Hematopoietic multipotent progenitor cell treated with erythropoietin and hydrocortisone succinate and interleukin-3 and kit ligand, for 4 days (in vitro differentiated cells): ENCODE measurements at regions not wholly inside any gene's neighbourhood (a gene's known extent, or its start where the extent isn't known, plus 50 kb on each side); places are given as distances from the start of the nearest gene placed in this dataset.

ENCODE experiments used
- DNase-seq: peaks from one replicate; pipeline ENCODE4 v3.0.0-alpha.2; 2015

DNA sequence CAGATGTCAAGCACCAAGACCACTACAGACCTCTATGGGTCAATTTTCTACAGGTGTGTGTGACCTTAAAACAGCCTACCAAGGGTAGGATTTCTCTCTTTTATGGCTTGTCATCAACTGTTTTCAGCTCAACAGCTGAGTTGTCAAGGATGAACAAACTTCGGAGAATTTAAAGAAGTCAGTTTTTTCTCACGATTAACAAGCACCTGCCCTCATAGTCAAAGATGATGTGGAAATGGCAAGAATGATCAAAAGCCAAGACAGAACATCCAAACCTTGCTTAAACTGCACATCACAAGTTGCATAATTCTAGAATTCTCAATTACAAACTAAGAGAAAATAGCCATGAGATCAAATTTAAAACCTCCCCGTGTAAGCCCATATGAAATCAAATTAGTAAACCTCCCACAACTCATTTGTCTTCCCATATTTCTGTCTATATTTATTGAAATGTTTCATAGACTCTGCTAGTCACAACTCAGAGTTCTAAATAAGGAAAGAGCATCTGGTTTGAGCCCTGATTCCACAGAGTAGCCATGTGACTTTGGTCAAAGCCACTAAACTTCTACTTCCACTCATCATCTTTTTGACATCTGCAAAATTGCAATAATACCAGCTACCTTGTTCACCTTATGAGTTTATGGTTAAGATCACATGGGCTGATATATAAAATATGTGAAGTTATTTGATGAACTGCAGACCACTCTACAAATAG lies 521.5 kb upstream of the HTR2A start:
- no peak for DNase-seq

- no peak for DNase-seq
Measured at GRCh38 chr13:47417485-47417884, 520.6 kb upstream of the HTR2A start.

DNA sequence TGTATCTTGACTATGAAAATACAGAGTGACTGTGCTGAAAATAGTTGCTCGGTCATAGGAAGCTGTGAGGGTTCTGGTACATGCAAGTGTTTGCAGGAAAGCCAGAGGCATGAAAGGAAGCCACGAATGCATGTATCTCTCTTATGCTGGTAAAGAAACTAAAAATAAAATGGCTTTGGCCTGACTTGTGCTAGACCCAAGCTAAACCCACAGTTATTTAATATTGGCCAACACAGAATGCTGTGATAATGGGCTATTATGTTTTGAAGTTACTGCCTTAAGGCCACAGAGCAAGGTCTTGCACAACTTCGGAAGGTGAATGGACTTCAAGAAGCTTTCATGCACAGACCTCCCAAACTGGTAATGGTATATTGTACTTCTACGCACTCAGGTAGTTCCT lies 518.2 kb upstream of the HTR2A start:
- DNase-seq: no peak

DNA sequence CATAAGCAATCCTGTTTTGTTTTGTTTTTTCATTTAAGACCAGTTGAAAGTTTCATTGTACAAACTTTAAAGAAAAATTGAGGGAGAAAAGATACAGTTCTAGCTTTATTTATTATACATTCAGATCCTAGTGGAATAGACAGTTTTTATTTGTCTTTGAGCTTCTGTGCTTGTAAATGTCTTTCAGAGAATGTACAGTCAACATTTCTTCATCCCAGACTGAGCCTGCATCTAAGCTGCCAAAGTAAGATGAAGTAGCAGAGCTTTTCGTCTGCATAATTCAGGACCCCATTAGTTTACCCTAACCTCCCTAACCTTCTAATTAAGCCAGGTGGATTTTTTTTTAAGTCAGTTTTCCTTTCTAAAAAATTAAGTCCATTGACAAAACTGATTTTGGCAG lies 516.7 kb upstream of the HTR2A start:
- DNase-seq: no peak

DNA sequence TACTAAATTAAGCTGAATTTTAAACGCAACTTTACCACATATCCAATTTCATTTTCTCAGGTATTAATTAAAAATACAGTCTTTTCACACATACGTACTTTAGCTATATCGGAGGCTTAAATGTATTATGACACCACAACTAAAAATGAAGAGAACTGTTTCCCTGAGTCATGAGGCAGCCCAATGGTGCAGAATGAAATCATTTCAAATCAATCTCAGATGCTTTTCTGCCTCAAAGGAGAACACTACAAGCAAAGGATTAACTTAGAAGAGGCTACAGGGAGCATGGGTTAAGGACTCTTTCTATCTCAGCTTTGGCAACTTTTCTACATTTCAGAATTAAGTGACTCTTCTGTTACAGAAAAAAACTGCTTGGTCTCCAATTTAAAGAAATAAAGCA lies 516.3 kb upstream of the HTR2A start:
- no peak for DNase-seq

DNA sequence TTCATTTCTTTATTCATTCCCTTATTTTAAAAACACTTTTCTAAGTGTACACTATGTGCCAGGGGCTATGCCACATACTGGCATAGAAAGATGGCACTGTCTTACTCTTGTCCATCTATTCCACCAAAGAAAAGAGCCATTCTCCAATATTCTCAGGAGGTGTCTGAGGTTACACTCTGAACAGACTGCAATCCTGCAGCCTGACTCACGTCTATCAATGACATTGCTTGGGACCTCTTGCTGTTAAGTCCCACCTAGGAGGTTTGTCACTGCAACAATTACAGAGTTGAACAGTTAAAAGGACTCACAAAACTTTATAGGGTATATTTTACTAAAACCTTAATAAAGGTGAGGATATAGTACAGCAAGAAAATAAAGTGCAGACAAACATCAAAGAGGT lies 512.9 kb upstream of the HTR2A start:
- no peak for DNase-seq

DNA sequence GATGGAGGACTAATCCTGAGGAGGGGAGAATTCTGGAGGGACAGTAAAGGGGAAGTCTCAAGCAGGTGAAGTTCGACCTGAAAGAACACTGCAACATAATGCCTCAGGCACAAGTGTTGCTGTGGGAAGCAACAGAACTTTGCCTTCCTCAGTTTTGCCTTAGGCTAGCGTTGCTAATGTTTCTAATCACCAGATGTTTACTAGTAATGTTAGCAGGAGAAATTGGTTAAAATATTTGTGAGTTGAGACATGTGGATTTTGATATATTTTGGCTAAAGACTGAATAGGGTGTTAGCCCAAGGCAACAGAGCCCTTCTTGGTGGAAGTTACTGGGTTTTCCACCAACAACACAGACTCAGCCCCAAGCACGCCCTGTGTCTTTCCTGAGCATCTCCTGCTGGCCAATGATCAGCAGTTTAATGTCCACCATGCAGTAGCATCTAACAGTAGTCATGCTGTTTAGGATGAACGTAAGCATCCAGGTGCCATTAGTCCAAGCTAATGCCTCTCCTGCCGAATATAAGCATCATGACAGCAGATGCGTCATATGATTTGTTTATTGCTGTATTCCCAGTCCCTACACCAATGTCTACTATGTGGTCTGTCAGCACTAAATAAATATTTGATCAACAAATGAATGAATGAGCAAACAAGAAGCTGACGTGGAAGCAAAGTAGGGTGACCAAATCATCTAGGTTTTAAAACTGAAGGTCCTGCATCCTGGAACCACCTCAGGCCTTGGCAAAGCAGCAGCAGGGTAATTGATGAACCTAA lies 511.9 kb upstream of the HTR2A start:
- no peak for DNase-seq

DNA sequence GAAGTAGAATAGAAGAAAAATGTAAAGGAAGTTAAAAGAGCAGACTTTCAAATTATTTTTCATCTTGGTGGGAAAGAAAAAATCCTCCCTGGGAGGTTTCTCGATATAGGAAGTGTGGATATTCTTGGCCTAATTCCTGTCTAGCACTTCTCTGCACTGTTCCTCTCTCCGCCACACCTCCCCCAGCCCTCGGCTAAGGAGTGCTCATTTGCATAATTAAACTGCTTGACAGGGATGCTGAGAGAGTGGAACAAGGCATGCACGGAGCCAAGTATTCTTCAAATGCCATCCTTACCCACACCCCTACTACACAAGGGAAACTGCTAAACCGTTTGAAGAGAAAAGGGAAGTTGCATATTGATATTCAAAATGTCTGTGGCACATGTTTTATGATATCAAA lies 511.0 kb upstream of the HTR2A start:
- peak; percentile 6 for DNase-seq

GRCh38 chr13:47399599-47399998 lies 502.7 kb upstream of the HTR2A start:
- no peak for DNase-seq

GRCh38 chr13:47397739-47398138 lies 500.9 kb upstream of the HTR2A start:
- peak; percentile 6 for DNase-seq

DNA sequence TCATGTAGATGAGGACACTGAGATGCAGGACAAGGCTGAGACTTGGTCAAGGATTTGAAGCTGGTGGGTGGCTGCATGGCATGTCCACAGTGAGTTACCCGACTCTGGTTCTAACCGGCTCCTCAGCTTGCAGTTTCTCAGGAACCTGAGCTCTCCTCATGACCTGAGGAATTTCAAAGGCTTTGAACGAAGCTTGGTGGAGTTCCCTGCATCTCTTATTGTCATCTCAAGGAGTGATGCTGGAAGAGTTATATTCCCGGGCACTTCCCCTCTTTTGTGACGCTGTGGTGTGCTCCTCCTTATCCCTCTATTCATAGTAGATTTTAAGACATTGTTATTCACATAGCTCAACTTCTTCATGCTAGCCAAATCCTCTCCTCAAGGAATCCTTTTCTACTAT lies 500.1 kb upstream of the HTR2A start:
- no peak for DNase-seq

DNA sequence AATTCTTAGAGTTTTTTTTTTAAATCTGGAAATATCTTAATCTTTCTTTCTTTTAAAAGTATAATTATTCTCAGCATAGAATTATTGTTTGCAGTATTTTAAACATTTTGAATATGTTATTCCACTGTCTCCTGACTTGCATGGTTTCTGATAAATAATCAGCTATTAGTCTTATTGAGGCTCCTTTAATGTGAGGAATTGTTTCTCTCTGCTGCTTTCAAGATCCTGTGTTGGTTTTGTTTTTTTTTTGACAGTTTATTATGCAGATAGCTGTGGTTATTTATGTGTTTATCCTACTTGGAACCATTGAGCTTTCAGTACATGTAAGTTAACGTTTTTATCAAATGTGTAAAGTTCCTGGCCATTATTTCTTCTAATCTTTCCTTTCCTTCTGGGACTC lies 477.9 kb upstream of the HTR2A start:
- no peak for DNase-seq

DNA sequence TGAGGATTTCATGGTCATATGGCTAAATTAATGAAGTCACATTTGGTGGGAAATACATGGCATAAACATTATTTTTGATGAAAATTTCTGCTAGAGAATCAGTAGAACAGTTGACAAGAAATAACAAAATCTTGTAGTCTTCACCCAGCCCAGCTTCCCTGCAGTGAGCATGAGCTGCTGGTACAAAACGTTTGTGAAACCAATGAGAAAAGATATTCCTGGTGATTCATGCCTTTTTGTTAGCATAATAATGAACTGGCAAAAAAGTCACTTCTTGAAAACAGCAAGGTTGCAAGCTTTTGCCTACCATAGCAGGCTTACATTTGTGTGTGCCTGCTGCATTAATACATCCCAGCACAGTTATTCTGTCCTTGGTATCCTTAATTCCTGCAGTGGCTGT lies 475.9 kb upstream of the HTR2A start:
- no peak for DNase-seq

GRCh38 chr13:47351798-47352197 lies 454.9 kb upstream of the HTR2A start:
- DNase-seq: no peak

DNA sequence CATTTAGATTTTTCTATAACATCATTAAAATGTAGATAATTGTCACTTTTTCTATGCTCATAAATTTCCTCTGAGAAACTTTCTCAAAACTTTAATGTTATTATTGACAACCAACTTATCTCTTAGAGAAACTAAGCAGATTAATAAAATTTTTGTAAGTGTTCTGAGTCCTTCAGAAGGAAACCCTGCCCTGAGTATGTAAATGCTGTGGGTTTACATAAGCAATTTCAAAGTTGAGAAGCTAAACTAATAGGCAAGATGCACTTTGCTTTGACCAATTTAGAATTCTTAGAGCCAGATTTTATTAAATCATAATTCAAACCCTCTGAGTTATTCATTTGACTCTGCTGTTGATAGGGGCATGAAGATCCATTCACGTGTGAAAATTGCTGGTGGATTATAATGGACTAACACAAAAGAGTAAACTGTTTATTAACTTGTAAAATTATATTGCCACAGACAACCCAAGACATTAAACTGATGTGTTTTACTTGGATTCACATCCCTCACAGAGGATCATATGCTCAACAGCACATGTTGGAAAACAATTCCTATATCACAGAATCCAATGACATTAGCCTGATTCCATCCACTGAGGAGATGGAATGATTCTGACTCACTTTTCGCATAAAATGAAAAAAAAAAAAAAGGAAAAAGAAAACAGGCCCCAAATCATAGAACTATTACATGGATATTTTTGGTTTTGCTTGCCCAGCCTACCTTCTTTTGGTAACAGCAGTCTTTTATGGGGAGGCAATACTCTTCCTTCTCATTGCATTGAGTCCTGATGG lies 453.7 kb upstream of the HTR2A start:
- no peak for DNase-seq

GRCh38 chr13:47349211-47349610 lies 452.4 kb upstream of the HTR2A start:
- DNase-seq: no peak

- DNase-seq: no peak
Measured at GRCh38 chr13:47337781-47338507, 441.1 kb upstream of the HTR2A start.

DNA sequence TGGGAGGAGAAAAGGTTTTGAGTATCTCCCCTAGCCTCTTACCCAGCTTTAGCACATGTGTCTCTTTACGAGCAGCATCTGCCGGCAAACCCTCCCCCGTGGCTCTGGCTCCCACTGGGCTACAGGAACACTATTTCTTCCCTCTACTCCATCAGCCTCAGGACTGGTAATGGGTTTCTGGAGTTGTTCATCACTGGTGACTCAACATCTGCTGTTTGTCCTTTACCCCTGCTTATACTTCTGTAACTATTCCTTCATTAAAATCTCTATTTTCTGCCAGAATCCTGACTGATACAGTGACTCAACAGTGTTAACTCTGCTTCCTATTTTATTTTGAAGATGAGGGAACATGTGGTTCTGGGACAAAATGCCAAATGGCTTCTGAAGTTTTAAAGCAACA lies 437.3 kb upstream of the HTR2A start:
- DNase-seq: no peak

DNA sequence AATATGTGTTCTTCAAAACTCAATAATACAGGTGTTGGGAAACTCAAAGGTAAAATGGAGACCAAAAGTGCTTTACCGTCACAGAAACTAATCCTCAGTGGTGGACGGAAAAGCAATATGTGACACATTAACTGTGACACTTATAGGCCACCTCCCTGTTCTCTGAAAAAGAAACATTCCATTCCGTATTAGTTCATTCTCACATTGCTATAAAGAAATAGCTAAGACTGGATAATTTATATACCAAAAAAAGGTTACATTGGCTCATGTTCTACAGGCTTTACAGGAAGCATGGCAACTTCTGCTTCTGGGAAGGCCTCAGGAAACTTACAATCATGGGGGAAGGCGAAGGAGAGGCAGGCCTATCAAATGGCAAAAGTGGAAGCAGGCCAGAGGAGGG lies 435.3 kb upstream of the HTR2A start:
- DNase-seq: no peak

- no peak for DNase-seq
Measured at GRCh38 chr13:47330031-47330430, 433.2 kb upstream of the HTR2A start.

GRCh38 chr13:47327861-47328260 lies 431.0 kb upstream of the HTR2A start:
- DNase-seq: no peak

DNA sequence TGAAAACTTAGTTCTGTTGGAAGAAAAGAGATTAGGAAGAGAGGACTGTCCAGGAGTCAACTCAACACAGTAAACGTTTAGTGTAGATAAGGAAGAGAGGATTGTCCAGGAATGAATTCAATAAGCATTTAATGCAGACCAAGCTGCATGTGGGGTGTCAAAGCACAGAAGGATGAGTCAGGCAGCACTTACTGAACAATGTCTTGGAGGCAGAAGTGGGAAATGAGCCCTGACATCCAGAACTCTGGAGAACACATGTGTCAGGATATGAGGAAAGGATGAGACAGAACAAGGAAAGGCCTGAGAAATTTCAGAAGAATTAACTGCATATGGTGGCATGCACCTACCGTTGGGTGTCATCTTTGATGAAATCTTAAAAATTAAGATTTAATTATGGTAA lies 429.2 kb upstream of the HTR2A start:
- no peak for DNase-seq

DNA sequence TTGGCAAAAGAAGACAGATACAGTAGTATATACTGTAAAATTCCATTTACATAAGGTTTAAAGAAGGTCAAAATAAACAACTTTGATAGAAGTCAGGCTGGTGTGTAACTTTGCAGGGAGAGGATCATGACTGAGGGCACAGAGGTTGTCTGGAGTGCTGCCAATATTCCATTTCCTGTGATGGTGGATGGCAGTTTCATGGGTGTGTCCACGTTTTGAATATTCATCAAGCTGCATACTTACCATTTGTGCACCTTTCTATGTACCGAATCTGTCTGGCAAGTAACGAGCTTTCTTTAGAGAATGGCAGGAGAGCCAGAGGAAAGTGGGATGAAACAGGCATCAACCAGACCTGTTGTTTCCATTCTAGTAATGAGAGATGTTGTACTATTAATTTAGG lies 420.5 kb upstream of the HTR2A start:
- DNase-seq: peak; percentile 3
